ENCODE measurements at regions not wholly inside any gene's neighbourhood (a gene's known extent, or its start where the extent isn't known, plus 50 kb on each side); places are given as distances from the start of the nearest gene placed in this dataset.

- Histone ChIP-seq H3K9ac (ENCODE audit: low read length) (no peak overlapping the region), H3K9me3 (ENCODE audit: low read length) (no peaks in the 10 kb centered on the region), H2AFZ (ENCODE audit: low read length) (no peak overlapping the region), H3K9me2 (replicated peaks; ENCODE audit: insufficient read depth, low read length) (no peaks in the 10 kb centered on the region), H3K4me2 (ENCODE audit: low read depth, low read length, poor library complexity, severe bottlenecking) (no peak overlapping the region), H3K27me3 (ENCODE audit: low read length) (no peaks in the 10 kb centered on the region), H3K79me2 (ENCODE audit: low read length) (no peaks in the 10 kb centered on the region), H3K36me3 (ENCODE audit: insufficient read depth, low read length) (no peaks in the 10 kb centered on the region), H3K4me1 (ENCODE audit: low read length) (no peaks in the 10 kb centered on the region), H4K20me1 (ENCODE audit: insufficient read depth, low read depth, low read length) (no peaks in the 10 kb centered on the region), H3K27ac (ENCODE audit: low read length) (no peak overlapping the region), H3K4me3 (ENCODE audit: low read length) (no peak overlapping the region)
- no peak for DNase-seq
Observed at GRCh38 chr2:120609826-120610395, 125.8 kb upstream of the GLI2 start.

GRCh38 chr2:120611016-120611415, 124.7 kb upstream of the GLI2 start:
- Histone ChIP-seq H3K9me3 (ENCODE audit: low read length) (no peaks in the 10 kb centered on the region), H3K4me1 (ENCODE audit: low read length) (no peaks in the 10 kb centered on the region), H3K9me2 (replicated peaks; ENCODE audit: insufficient read depth, low read length) (no peaks in the 10 kb centered on the region), H3K4me2 (ENCODE audit: low read depth, low read length, poor library complexity, severe bottlenecking) (no peak overlapping the region), H3K27me3 (ENCODE audit: low read length) (no peaks in the 10 kb centered on the region), H3K79me2 (ENCODE audit: low read length) (no peaks in the 10 kb centered on the region), H3K4me3 (ENCODE audit: low read length) (no peak overlapping the region), H4K20me1 (ENCODE audit: insufficient read depth, low read depth, low read length) (no peaks in the 10 kb centered on the region), H3K9ac (ENCODE audit: low read length) (no peak overlapping the region), H3K36me3 (ENCODE audit: insufficient read depth, low read length) (no peaks in the 10 kb centered on the region), H2AFZ (ENCODE audit: low read length) (no peak overlapping the region), H3K27ac (ENCODE audit: low read length) (no peak overlapping the region)
- no peak for DNase-seq

- no peak overlapping the region for H3K27ac ChIP-seq (ENCODE audit: low read length)
Observed at GRCh38 chr2:120611961-120612360, 123.7 kb upstream of the GLI2 start.

GRCh38 chr2:120612471-120612870, 123.2 kb upstream of the GLI2 start:
- no peaks in the 10 kb centered on the region for H4K20me1 ChIP-seq (ENCODE audit: insufficient read depth, low read depth, low read length)

More at GRCh38 chr2:120611961-120612360, 123.7 kb upstream of the GLI2 start:
- no peaks in the 10 kb centered on the region for H4K20me1 ChIP-seq (ENCODE audit: insufficient read depth, low read depth, low read length)
- H3K36me3 ChIP-seq (ENCODE audit: insufficient read depth, low read length), result no peaks in the 10 kb centered on the region
- no peaks in the 10 kb centered on the region for H3K9me3 ChIP-seq (ENCODE audit: low read length)
- H3K79me2 ChIP-seq (ENCODE audit: low read length), result no peaks in the 10 kb centered on the region
- H3K4me2 ChIP-seq (ENCODE audit: low read depth, low read length, poor library complexity, severe bottlenecking), result no peak overlapping the region
- no peak overlapping the region for H3K9ac ChIP-seq (ENCODE audit: low read length)
- no peak overlapping the region for H3K4me3 ChIP-seq (ENCODE audit: low read length)
- H3K27me3 ChIP-seq (ENCODE audit: low read length), result no peaks in the 10 kb centered on the region
- no peaks in the 10 kb centered on the region for H3K9me2 ChIP-seq (replicated peaks; ENCODE audit: insufficient read depth, low read length)
- DNase-seq, result no peak
- H3K4me1 ChIP-seq (ENCODE audit: low read length), result no peaks in the 10 kb centered on the region
- no peak overlapping the region for H2AFZ ChIP-seq (ENCODE audit: low read length)

GRCh38 chr2:120612931-120613330, 122.7 kb upstream of the GLI2 start:
- Histone ChIP-seq H3K4me2 (ENCODE audit: low read depth, low read length, poor library complexity, severe bottlenecking) (no peak overlapping the region), H4K20me1 (ENCODE audit: insufficient read depth, low read depth, low read length) (no peaks in the 10 kb centered on the region)
- DNase-seq, result no peak

More at GRCh38 chr2:120612471-120612870, 123.2 kb upstream of the GLI2 start:
- no peak for DNase-seq
- Histone ChIP-seq H3K4me2 (ENCODE audit: low read depth, low read length, poor library complexity, severe bottlenecking) (no peak overlapping the region), H3K27ac (ENCODE audit: low read length) (no peak overlapping the region), H3K27me3 (ENCODE audit: low read length) (no peaks in the 10 kb centered on the region), H3K9ac (ENCODE audit: low read length) (no peak overlapping the region), H3K9me3 (ENCODE audit: low read length) (no peaks in the 10 kb centered on the region), H3K4me3 (ENCODE audit: low read length) (no peak overlapping the region), H3K36me3 (ENCODE audit: insufficient read depth, low read length) (no peaks in the 10 kb centered on the region), H2AFZ (ENCODE audit: low read length) (no peak overlapping the region), H3K4me1 (ENCODE audit: low read length) (no peaks in the 10 kb centered on the region), H3K9me2 (replicated peaks; ENCODE audit: insufficient read depth, low read length) (no peaks in the 10 kb centered on the region), H3K79me2 (ENCODE audit: low read length) (no peaks in the 10 kb centered on the region)

GRCh38 chr2:120613742-120614571, 121.7 kb upstream of the GLI2 start:
- no peaks in the 10 kb centered on the region for H3K36me3 ChIP-seq (ENCODE audit: insufficient read depth, low read length)
- DNase-seq, result no peak
- no peaks in the 10 kb centered on the region for H3K79me2 ChIP-seq (ENCODE audit: low read length)
- no peaks in the 10 kb centered on the region for H3K4me1 ChIP-seq (ENCODE audit: low read length)
- no peaks in the 10 kb centered on the region for H4K20me1 ChIP-seq (ENCODE audit: insufficient read depth, low read depth, low read length)
- H3K4me3 ChIP-seq (ENCODE audit: low read length), result no peak overlapping the region
- no peaks in the 10 kb centered on the region for H3K9me2 ChIP-seq (replicated peaks; ENCODE audit: insufficient read depth, low read length)
- H3K9me3 ChIP-seq (ENCODE audit: low read length), result no peaks in the 10 kb centered on the region
- no peaks in the 10 kb centered on the region for H3K27me3 ChIP-seq (ENCODE audit: low read length)
- no peak overlapping the region for H2AFZ ChIP-seq (ENCODE audit: low read length)
- no peak overlapping the region for H3K27ac ChIP-seq (ENCODE audit: low read length)
- H3K4me2 ChIP-seq (ENCODE audit: low read depth, low read length, poor library complexity, severe bottlenecking), result no peak overlapping the region
- H3K9ac ChIP-seq (ENCODE audit: low read length), result no peak overlapping the region

More at GRCh38 chr2:120612931-120613330, 122.7 kb upstream of the GLI2 start:
- H3K9me2 ChIP-seq (replicated peaks; ENCODE audit: insufficient read depth, low read length), result no peaks in the 10 kb centered on the region
- H3K9me3 ChIP-seq (ENCODE audit: low read length), result no peaks in the 10 kb centered on the region
- no peaks in the 10 kb centered on the region for H3K36me3 ChIP-seq (ENCODE audit: insufficient read depth, low read length)
- H3K79me2 ChIP-seq (ENCODE audit: low read length), result no peaks in the 10 kb centered on the region
- no peak overlapping the region for H3K9ac ChIP-seq (ENCODE audit: low read length)
- H3K27ac ChIP-seq (ENCODE audit: low read length), result no peak overlapping the region
- no peak overlapping the region for H2AFZ ChIP-seq (ENCODE audit: low read length)
- H3K4me1 ChIP-seq (ENCODE audit: low read length), result no peaks in the 10 kb centered on the region
- no peaks in the 10 kb centered on the region for H3K27me3 ChIP-seq (ENCODE audit: low read length)
- no peak overlapping the region for H3K4me3 ChIP-seq (ENCODE audit: low read length)

GRCh38 chr2:120614901-120615300, 120.8 kb upstream of the GLI2 start:
- H3K4me3 ChIP-seq (ENCODE audit: low read length), result no peak overlapping the region
- no peaks in the 10 kb centered on the region for H3K27me3 ChIP-seq (ENCODE audit: low read length)
- H3K9me3 ChIP-seq (ENCODE audit: low read length), result no peaks in the 10 kb centered on the region
- no peak overlapping the region for H3K4me2 ChIP-seq (ENCODE audit: low read depth, low read length, poor library complexity, severe bottlenecking)
- no peaks in the 10 kb centered on the region for H3K4me1 ChIP-seq (ENCODE audit: low read length)
- no peaks in the 10 kb centered on the region for H3K79me2 ChIP-seq (ENCODE audit: low read length)
- H2AFZ ChIP-seq (ENCODE audit: low read length), result no peak overlapping the region
- H3K9me2 ChIP-seq (replicated peaks; ENCODE audit: insufficient read depth, low read length), result no peaks in the 10 kb centered on the region
- no peak overlapping the region for H3K27ac ChIP-seq (ENCODE audit: low read length)
- DNase-seq, result no peak
- no peaks in the 10 kb centered on the region for H4K20me1 ChIP-seq (ENCODE audit: insufficient read depth, low read depth, low read length)
- H3K9ac ChIP-seq (ENCODE audit: low read length), result no peak overlapping the region
- H3K36me3 ChIP-seq (ENCODE audit: insufficient read depth, low read length), result no peaks in the 10 kb centered on the region

- Histone ChIP-seq H3K9me3 (ENCODE audit: low read length) (no peaks in the 10 kb centered on the region), H3K79me2 (ENCODE audit: low read length) (no peaks in the 10 kb centered on the region), H3K9me2 (replicated peaks; ENCODE audit: insufficient read depth, low read length) (no peaks in the 10 kb centered on the region), H3K4me3 (ENCODE audit: low read length) (no peak overlapping the region), H4K20me1 (ENCODE audit: insufficient read depth, low read depth, low read length) (no peaks in the 10 kb centered on the region), H3K9ac (ENCODE audit: low read length) (no peak overlapping the region), H3K27me3 (ENCODE audit: low read length) (no peaks in the 10 kb centered on the region), H2AFZ (ENCODE audit: low read length) (no peak overlapping the region), H3K27ac (ENCODE audit: low read length) (no peak overlapping the region), H3K4me1 (ENCODE audit: low read length) (no peaks in the 10 kb centered on the region), H3K36me3 (ENCODE audit: insufficient read depth, low read length) (no peaks in the 10 kb centered on the region), H3K4me2 (ENCODE audit: low read depth, low read length, poor library complexity, severe bottlenecking) (no peak overlapping the region)
- no peak for DNase-seq
Observed at GRCh38 chr2:120616261-120616660, 119.4 kb upstream of the GLI2 start.

Measured in Karpas-422 (cell line).